GM18498 (cell line): ENCODE measurements at regions not wholly inside any gene's neighbourhood (a gene's known extent, or its start where the extent isn't known, plus 50 kb on each side); places are given as distances from the start of the nearest gene placed in this dataset.
"Not testable (repeated sequence)": the region's sequence is repeated elsewhere in the genome, so short reads cannot be mapped to it uniquely, and the experiment has no call there.

ENCODE experiments used
- ATAC-seq: cut with Tn5 transposase; IDR thresholded peaks from one replicate; pipeline ENCODE4 v1.9.1; 2021; ENCODE audit warnings: mild to moderate bottlenecking, moderate library complexity; ENCODE audit not compliant: unreplicated experiment

DNA sequence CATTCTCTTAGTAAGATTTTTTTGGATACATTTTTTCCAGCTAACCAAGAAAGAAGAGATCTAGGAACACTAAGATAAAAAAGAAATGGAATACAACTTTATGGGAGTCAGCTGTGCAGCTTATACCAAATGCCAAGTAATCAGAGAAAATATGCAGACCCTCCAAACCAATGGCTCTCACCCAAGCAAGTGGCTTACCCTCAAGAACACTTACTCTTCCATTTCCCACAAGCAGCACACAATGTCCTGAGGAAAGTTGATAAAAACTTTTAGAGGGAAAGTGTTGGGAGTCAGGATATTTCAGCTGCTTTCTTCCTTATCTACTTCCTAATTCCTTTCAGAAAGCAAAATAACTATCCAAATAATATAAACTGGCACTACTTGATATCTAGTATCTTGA, 631.8 kb downstream of the RWDD3 start:
- no peak for ATAC-seq

GRCh38 chr1:95876276-95876675, 642.3 kb downstream of the RWDD3 start:
- ATAC-seq: no peak

DNA sequence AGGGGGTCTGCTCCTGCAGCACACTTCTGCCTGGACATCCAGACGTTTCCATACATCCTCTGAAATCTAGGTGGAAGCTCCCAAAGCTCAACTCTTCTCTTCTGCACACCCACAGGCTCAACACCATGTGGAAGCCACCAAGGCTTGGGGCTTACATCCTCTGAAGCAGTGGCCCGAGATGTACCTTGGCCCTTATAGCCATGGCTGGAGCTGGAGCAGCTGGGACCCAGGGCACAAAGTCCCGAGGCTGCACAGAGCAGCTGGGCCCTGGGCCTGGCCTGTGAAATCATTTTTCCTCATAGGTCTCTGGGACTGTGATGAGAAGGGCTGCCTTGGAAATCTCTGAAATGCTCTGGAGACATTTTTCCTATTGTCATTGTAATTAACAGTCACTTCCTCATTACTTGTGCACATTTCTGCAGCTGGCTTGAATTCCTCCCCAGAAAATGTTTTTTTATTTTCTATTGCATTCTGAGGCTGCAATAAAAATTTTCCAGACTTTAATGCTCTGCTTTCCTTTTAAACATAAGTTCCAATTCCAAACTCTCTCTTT, 645.6 kb downstream of the RWDD3 start:
- ATAC-seq: no peak

GRCh38 chr1:95888941-95889390, 655.0 kb downstream of the RWDD3 start:
- ATAC-seq: no peak

GRCh38 chr1:95889400-95889799, 655.4 kb downstream of the RWDD3 start:
- no peak for ATAC-seq

- no peak for ATAC-seq
Observed at GRCh38 chr1:95893921-95894320, 659.9 kb downstream of the RWDD3 start.

DNA sequence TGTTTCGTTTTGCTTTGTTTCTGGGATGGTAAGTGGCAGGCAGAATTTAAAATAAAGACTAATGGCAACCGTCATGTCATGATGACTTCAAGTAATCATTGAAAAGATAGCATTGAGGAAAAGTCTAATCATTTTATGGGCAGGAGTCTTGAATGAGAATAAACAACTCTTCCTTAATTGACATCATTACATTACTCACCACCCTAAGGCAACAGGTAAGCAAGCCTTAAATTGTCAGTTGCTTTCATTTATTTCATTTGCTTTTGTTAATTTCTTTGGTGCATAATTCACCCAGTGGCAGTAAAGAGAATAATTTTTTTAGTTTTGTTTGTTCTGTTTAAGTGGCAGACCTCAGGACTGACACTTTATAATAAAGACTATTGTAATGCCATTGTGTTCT, 669.0 kb downstream of the RWDD3 start:
- no peak for ATAC-seq

DNA sequence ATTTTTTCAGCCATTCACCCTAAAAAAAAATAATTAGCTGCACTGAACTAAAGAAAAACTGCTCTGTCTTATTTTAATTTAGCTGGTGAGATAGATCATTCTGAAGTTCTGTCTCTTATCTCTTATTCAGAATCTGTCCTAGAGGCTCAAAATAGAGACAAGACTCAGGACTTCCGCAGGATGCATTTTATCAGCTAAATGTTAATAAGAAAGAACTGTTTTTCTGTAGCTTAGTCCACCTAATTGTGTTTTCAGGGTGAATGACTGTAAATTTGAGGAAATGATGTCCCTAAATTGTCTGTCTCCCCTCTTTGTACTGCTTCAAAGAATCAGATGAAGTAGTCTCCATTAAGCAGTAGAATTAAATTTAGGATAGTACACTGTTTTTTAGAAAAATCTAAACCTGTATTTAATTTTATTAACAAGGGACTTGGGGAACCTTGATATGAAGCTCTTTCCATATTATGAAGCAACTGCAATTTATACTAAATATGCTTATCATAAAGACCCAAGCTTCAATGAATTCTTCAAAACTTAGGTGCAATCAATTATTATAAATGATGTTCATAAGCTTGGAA, 671.9 kb downstream of the RWDD3 start:
- no peak for ATAC-seq

- ATAC-seq: not testable (repeated sequence)
Observed at GRCh38 chr1:95911739-95912138, 677.7 kb downstream of the RWDD3 start.

DNA sequence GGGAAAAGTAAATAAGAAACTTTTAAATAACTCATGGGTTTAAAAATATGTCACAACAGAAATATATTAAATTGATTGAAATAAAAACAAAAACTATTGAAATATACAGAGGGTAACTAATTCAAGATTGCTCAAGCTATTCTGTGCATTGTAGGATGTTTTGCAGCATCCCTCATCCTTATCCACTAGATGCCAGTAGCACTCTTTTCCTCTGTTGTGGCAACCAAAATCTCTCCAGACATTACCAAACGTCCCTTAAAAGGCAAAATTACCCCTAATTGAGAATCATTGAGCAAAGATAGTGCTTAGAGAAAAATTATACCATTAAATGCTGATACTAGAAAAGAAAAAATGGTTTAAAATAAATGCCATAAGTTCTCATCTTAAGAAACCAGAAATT, 682.6 kb downstream of the RWDD3 start:
- no peak for ATAC-seq

DNA sequence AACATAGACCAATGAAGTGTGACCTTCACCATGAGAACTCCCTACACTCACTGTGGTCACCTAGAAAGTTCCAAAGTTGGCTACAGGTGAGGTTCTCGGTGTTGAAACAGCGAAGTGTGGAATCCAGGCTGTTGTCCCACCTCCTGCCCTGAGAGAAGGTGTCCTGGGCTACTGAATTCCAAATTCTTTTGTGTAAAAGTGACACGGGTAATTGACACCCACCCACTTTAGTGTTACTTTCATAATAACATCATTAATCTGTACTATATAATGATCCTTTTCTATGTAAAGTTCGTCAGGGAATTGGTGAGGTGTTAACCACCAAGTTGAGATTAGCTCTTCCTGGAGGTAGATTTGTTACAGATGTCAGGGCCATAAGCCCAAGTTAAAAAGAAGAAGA, 690.7 kb downstream of the RWDD3 start:
- no peak for ATAC-seq

DNA sequence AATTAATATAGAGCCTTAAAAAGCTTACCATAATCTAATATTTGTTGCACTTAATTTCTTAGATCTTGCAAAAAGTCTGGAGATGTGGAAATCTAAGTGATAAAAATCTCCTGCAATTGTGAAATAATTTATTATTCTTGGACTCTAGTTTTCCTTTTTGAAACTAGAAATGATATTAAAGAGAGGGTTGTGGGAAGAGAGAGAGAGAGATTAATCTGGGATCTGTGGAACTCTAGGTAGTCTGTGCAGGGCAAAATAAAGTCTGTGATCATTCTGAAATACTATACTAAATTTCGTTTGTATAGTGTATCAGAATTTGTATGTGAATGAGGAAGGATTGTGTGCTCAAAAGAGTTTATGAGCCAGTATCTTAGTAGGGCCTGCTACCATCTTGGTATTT, 692.3 kb downstream of the RWDD3 start:
- no peak for ATAC-seq

DNA sequence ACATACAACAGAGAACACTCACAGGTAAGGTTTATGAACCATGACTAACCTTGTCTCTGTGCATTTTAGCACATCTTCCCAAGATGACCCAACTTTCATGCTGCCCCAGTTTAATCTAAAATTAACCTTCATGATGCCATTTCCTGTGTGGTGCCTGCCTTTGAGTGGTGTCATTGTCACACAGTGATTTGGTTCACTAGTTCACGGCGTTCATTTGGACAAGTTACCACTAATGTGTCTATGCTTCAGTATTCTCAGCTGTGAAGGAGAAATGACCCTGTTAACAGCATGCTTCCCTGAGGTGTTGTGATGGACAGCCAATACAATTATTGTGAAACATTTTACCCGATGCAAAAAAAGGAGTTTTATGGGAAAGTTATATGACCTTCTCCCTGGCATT, 693.1 kb downstream of the RWDD3 start:
- no peak for ATAC-seq

- no peak for ATAC-seq
Observed at GRCh38 chr1:95935719-95936118, 701.7 kb downstream of the RWDD3 start.

DNA sequence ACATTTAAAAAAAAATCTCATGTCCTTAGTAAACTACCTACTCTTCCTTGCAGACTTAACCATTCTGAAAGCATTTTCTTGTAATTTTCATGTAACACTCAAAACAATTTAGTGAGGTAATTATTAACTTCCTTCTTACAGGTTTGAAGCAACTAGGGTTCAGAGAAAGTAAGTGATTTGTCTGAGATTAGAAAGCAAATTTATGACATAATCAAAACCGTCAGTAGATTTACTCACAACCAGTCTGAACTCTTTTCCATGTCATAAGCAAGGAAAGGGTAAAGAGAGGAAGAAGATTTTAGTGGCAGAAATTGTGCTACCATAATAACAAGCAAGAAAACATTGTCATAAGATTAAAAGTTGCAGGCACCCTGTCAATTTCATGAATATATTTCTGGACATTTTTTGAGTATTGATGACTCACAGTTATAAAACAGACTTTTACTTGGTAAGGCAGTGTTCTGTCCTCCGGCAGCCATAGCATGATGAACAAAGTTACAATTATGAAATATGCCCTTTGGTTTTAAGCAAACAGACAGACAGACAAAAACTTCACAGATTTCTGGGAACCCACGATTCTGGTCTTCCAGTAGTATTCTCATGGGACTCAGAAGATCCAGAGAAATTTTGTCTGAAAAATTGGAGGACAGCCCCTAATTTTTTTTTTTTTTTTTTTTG, 707.2 kb downstream of the RWDD3 start:
- no peak for ATAC-seq

DNA sequence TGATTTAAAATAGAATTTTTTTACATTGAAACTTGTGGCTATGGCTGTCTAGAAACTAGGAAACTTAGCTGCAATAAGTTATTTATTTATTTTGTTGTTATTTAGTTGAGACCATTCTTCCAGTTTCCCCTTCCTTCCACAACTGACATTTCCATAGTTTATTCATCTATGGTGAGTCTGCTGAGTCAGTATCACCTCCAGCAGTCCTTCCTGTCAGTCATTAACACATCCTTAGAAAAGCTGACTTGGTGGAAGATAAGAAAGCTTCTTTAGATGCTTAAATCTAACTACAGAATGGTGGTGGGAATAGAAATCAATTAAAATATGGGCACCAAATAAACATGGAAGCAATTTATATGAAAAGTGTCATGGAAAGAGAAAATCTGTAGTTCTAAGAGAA, 714.0 kb downstream of the RWDD3 start:
- ATAC-seq: no peak

GRCh38 chr1:95951371-95952102, 717.5 kb downstream of the RWDD3 start:
- no peak for ATAC-seq

- ATAC-seq: no peak
Observed at GRCh38 chr1:95953015-95953414, 719.0 kb downstream of the RWDD3 start.

GRCh38 chr1:95954585-95954984, 720.6 kb downstream of the RWDD3 start:
- no peak for ATAC-seq

- no peak for ATAC-seq
Observed at GRCh38 chr1:95956215-95956614, 722.2 kb downstream of the RWDD3 start.

DNA sequence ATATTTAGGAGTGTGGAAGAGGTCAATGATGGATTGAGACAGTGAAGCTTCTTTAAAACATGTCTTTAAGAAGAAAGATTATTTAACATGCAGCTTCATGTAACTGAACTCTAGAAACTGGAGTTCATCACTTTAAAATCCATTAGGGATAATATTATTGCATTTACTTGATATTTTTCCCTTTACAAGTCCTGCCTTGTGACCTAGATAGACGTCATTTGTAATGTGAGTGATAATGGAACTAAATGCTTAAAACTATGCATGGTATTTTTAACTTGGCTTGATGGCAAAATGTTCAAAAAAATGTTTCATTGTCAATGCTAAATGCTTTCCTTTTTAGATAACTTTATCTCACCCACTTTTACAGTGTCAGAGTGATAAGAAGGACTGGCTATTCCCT, 723.7 kb downstream of the RWDD3 start:
- no peak for ATAC-seq

- ATAC-seq: no peak
Observed at GRCh38 chr1:95966866-95967265, 732.9 kb downstream of the RWDD3 start.
